Femur (tissue), 1 donor: ENCODE measurements at regions not wholly inside any gene's neighbourhood (a gene's known extent, or its start where the extent isn't known, plus 50 kb on each side); places are given as distances from the start of the nearest gene placed in this dataset.

Source experiments
- DNase-seq: peaks from one replicate; pipeline ENCODE4 v3.0.0-alpha.2; 2017

DNA sequence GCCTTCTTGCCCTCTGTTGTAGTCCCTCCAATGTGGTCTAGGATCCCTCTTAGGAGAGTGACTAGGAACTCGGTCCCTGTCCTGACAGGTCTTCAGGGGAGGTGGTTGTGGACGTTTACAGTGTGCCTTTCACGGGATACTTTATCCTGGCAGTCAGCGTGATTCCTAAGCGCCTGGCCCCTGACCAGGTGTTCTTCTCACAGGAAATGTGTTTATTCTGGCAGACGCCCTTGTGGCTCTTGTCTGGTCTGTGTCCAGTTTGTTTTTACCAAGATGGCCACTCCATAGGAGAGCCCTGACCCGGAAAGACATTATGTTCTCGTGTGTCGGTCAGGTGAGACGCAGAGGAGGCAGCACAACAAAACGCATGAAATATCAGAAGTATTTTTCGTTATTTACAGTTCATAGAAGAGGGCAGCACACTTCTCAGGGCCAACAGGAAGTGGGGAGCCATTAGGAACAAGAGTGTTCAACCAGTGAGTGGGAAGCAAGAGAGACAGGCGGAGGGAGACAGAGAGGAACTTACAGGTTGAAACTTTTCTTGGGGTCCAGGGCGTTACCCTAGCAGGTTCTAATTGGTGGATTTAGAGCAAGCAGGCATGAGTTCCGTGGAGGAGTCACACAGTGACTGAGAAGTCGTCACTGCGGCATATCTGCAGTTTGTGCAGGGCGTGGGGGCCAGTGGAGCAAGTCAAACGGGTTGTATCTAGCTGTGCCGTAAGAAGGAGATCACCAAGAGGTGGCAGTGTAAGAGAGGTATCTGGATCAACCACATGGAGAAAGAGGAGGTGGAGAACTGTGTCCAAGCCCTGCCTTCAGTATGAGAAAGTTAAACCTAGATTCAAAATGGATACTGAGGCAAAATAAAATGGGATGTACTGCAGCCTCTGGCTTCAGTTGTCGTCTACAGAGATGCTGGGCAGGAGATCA, 412.9 kb downstream of the ZSWIM6 start:
- DNase-seq, result no peak

DNA sequence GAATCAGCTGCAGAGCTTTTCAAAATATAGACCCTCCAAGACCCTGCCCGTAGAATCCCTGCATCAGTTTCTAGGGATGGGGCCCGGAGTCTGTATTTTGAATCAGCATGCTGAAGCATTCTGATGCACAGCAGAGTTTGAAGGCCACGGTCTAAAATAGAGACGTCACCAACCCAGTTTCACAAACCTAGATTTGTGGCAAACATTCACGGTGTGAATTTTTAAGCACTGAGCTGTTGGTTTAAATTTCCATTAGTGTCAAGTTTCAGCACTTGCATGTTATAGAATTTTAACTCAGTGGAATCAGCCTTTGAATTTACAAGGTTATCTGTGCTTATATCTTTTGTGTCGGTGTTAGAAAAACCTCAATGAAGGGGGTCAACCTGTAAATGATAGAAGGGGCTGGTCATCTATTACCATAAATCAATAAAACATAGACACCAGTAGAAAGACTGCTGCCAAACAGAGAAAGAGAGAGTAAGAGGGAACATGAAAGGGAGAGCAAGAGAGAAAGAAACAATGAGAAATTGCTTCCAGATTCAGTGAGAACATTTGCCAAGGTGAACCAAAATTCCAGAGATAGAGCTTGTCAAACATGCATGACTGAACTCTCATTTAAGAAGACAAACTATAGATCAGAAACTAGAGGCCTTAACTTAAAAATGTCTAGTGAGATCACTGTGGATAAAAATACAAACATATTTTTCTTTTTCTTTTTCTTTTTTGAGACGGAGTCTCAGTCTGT, 414.9 kb downstream of the ZSWIM6 start:
- no peak for DNase-seq

DNA sequence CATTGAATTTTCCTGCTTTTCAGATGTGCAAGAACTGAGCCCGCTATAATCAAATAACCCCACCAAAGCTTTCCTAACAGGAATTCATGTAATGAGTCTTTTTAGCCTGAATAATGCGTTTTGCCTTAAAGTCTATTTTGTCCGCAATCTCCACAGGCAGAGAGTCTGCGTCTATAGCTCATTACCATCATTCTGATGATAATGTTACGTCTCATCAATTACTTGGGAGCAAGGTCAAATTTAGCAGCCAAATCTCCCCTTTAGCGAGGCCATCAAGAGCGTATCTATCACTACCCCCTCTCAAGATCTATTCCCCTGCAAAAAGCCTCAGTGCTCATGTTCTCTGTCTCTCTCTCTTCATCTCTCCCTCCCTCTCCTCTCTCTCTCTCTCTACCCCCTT, 416.1 kb downstream of the ZSWIM6 start:
- DNase-seq, result no peak

DNA sequence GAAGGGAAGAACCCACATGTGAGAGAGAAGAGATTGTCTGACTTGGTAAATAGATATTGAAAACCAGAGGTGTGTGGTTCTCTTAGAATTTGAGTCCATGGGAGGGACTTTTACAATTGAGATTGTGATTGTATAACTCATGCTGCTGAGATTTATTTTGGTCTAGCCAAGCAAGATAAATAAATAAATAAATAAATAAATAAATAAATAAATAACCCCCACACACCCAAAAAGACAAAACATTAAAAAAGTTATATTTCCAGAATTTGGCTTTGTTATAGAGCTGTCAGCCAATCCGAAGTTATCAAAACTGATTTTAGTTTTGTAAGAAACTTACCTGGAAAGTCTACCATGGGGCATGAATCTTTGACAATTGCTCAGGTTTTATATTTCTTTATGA, 416.6 kb downstream of the ZSWIM6 start:
- DNase-seq, result no peak

DNA sequence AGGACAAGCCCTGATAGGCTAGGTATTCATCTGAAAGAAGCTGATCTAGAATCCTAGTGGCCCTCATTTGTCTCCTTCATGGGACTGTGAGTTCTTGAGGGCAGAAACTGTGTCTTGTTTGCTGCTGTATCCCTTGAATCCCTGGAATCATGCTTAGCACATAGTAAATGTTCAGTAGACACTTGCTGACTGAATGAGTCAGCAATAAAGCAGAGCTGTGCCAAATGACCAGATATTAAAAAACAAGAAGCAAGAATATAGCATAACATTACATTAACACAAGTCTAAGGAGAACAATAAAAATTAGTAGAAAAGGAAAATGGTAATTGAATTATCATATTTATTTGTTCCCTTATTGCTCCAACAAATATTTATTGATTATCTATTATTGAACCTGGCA, 420.5 kb downstream of the ZSWIM6 start:
- DNase-seq, result no peak

DNA sequence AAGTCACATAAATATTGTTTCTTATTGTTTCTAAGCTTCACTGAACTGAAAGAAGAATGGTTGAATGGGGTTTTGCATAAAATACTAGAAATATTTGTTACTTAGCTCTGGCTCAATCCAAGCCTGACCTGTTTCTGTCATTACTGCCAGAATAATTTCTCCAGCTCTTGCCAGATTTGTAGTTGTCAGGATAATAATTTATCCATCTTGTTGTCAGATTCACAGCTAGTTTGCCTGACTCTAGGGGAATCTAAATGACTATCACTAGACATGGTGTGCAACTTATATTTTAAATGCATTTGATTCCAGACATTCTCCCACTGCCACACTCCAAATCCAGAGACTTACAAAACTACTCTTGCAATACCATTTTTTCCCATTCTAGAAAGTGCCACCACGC, 422.7 kb downstream of the ZSWIM6 start:
- DNase-seq, result no peak

DNA sequence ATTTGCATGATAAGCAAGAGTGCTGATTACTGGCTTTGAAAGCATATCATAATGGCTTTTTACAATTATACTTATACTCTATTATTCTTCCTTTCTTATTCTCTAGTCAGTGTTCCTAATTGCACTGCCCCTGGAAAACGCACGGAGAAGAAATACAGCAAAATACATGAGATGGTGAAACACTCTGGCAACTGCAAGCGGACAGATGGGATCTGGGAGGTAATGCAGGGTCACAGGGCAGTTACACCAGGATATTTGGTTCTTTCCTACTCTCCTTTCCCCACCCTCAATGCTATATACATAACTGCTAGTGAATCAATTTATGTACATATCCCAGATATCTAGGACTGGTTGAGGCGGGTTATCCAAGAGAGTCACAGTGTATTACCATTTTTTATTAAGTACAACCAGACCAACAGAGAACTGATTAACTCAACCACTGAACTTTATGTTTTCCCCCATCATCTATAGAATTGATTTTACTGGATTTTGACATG, 423.7 kb downstream of the ZSWIM6 start:
- DNase-seq, result no peak

DNA sequence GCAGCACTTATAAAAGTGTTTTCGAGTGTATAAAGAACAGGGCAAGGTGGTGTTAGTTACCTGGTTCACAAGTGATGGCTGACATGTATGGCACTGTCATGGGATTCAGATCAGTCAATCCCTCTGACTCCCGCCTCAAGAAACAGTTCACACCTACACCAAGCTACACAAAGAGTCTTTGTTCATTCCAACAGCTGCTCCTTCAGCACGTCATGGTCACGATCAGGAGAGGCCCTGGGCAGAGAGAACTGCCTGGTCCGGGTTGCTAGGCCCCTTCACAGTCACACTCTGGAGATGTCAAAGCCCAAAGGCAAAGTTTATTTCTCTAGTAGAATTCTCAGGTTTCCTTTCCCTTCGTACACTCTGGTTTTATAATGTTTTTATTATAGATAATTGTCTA, 426.7 kb downstream of the ZSWIM6 start:
- no peak for DNase-seq

DNA sequence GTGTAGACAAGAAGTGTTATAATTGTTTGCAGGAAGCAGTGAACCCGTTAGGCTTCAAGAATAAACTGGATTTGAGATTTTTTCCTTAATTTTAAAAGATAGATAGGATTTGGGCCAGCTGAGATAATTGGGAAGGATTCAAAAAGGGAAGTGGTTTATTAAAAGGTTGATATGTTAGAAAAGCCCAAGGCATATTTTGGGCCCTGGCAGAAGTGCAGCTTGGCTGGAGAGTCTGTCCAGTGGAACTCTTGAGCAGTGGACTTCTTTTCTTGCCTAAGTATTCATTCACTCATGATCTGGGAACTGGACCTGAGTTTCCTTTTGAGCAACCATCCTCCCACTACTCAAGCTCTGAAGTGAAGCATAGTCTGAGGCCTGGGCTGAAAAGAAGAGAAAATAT, 433.4 kb downstream of the ZSWIM6 start:
- DNase-seq, result no peak

DNA sequence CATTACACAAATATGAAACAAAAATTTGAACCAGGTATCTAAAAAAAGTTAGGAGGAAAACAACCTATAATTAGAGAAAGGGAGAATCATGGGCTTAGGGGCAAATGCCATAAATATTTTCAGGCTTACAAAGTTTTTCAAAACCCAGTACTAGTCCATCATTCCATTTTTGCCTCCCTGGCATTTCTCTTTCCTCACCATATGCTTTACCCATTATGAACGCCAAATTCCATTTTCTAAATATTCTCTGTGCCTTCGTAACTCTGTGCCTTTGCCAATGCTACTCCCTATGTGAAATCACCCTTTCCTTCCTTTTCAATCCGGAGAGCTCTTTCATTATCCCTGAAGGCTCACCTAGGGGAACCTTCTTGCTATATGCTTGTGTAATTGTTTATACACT, 434.1 kb downstream of the ZSWIM6 start:
- DNase-seq, result no peak

DNA sequence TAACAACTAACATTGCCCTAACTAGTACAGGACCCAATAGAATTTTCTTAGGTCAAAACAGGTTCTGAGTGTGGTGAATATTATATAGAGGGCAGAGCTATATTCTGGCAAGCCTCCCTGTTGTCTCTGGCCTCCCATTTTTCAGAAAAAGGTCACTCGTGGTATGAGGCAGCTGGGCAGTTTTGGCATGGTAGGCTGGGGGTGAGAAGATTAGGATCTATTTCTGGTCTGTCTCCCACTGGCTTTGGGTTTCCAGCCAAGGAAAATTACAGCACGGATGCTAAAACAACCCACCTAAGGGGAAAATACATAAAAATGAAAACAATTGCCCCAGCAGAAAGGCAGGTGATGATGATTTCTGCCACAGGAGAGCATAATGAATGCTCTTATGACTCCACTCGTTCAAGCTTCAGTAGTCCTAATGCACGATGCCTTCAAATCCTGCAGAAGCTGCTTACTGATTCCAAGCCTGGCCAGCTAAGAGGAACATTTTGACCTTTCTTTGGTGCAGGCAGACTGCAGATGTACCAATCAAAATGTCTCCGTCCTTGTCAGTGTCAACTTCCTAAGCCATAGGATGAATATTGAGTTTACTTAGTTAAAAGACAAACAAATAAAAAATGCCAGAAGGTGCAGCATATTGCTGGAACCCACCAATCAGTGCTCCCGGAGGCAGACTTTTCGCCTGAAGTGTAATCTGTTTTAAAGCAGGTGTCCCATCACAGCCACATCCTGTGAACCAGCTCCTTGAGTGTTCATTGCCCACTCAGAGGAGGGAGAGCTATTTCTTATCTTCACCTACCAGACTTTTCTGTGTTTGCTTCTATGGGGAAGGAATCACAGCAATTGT, 435.4 kb downstream of the ZSWIM6 start:
- no peak for DNase-seq

DNA sequence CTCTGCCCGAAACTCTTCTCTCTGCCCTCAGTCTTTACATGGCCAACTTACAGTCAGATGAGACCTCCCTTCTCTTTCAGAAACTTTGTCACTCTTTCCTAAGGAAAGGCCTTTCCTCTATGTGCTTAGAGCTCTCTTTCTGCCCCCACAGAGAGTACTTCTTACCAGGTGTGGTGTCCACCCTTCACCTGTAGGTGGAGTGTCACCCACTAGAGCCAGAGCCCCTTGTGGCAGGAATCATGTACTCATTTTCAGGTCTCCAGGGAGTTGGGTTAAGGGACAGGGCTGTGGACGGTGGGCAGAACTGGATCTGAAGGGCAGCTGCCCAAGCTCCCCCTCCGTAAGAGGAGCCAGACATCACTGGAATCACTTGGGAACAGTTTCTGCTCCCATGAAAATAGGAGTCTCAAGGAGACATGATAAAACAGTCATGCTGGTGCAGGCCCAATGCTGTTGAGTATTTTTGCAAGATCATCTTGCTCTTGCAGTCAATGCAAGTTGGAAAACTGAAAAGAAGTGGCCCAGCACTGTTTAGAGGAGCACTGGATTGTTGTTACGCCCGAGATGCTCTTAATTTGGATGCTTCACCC, 436.7 kb downstream of the ZSWIM6 start:
- DNase-seq, result no peak

DNA sequence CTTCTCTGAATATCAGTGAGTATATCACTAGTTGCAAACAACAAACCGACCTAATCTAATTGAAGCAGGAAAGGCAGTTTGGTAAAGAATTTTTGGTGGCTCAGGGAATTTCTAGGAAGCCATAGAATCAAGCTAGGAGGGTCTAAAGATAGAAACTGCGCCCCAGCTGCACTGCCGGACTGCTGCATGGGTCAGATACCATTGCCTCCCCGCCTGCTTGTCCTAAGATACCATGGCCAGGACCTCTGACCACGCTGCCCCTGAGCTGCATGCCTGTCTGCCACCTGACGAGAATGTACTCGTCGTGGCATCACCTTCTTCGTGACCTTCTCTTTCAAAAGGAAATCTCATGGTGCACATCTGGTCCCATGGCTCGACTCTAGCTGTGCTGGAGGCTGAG, 439.0 kb downstream of the ZSWIM6 start:
- DNase-seq, result no peak

DNA sequence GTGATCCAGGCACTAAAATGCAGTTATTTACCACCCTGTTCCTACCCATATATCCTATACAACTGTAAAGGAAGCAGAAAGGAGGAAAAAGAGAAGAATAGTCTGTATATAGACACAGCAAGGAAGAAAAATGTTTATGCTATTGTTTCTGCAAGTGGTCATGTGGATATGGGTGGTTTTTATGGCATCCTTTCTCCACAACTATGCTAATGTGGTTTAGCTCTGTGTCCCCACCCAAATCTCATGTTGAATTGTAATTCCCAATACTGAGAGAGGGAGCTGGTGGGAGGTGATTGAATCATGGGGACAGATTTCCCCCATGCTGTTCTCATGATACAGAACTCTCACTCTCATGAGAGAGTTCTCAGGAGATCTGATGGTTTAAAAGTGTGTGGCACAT, 439.8 kb downstream of the ZSWIM6 start:
- DNase-seq, result no peak

DNA sequence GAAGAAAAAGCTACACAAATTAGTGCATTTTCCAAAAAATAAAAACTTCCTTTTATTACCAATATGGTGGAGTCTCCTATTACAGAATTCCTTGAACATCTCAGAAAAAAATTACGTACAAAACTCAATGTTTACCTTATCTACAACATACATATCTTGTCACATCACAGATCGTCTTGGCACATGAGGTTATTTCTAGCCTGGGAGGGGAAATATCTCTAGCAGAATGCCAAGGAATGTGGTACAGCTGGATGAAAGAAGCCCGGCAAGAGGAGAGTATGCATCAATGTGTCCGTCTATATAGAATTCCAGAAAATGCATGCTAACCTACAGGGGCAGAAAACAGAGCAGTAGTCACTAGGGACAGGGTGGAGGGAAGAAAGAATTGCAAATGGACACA, 443.8 kb downstream of the ZSWIM6 start:
- no peak for DNase-seq

DNA sequence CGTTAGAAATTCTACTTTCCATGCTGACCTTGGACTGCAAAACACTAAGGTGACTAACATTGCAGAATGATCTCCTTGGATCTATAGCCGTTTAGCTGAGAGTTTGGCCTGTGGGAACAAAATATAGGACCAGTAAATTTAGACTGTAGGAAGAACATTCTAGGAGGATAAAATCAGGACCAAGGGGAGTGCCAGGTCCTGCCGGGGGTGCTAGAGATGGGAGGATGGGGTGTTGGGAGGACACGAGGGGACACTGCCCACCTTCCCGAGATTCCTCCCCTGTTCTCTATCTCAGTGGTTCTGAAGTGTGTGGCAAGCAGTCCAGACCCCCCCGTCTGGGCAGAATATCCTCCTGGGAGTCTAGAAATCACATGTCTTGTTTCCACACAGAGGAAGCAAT, 445.2 kb downstream of the ZSWIM6 start:
- no peak for DNase-seq

DNA sequence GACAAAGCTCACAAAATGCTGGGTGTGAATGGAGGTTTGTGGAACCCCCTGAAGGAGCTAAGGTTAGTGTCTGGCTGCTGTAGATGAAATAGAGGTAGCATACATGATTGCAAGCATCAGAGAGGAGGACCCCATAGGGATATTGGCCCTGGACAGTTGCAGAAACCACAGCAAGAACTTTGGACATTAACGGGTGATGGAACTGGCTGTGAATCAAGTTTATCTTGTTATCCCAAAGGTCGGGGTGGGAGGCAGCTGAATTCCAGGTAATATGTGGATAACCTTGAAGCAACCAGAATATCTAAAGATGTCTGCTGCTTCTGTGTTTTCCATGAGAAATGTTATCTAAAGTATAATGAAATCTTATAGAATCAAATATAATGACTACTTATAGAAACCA, 447.7 kb downstream of the ZSWIM6 start:
- no peak for DNase-seq

DNA sequence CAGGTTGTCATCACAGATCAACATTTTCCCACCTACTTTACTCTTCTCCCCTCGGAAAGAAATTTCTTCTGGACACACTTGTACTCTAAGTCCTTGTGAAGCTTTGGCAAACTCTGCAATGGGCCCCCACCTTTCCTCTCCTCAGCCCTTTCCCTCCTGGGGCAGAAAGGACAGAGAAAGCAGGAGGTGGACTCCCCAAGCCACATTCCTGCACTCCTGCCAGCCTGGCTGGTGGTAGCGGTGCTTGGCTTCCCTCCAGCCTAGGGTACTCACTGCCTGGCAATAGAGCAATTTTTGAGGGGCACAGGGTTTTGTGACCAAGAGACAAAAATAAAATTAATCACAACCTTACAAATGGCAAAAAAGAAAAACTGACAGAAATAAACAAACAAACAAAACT, 451.4 kb downstream of the ZSWIM6 start:
- no peak for DNase-seq

DNA sequence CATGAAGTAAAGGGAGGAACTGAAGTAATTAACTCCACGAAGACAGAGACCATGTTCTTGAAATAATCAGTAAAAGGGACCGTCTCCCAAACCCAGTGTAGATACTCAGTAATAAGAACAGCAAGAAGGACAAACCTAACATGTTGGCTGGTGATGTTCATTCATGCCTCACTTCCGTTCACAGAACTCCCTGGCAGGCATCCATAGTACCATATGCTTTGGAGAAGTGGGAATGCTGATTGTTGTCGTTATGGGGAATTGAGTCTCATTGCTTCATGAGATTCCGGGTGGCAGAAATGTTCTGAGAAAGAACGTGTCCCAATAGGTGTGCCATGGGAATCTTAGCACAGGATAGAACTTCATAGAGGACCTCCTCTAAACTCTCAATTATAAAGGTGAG, 452.3 kb downstream of the ZSWIM6 start:
- DNase-seq, result no peak

DNA sequence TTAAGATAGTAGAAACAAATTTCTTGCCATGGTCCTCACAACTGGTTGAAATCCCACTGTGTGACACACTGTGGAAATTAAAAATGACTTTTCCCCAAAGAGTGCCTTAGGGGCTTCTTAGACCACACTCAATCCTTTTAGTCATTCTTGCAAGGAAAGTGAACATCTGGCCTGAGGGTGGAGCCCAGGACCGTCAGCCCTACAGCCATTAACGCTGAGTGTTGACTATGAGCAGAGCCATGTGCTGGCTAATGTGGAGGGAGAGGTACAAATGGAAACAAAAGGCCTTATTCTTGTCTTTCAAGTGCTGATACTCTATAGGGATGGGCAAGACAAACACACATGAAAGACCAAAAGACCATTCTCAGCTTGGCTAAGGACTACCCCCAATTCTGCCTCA, 456.5 kb downstream of the ZSWIM6 start:
- no peak for DNase-seq

DNA sequence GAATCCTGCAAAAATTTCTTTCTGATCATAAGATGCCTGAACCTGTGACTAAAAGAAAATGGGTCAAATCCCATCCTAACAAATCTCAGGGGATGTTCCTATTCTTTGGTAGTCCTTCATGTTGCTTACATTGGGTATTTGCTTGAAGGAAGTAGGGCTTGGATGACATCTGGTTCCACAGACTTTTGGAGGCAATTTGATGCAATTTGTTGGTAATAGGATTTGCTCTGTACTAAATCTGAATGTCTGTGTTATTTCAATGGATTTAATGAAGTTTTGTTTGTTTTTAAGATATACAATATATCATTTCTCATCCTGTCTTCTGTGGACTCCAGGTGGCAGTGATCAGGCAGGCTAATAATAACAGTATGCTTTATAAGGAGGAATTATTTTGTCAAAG, 457.9 kb downstream of the ZSWIM6 start:
- no peak for DNase-seq

DNA sequence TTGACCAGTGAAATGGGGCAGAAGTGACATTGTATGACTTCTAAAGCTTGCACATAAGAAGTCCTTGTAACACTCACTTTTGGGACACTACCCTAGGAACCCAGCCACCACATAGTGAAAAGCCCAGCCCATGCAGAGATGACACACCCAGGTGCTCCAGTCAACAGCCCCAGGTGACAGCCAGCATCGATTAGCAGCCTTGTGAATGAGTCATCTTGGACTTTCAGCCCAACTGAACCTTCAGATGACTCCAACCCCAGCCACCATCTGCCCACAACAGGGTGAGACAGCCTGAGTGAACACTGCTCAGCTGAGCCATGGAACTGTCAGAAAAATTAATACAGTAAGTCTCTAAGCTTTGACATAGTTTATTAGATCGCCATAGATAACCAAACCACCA, 458.6 kb downstream of the ZSWIM6 start:
- no peak for DNase-seq

DNA sequence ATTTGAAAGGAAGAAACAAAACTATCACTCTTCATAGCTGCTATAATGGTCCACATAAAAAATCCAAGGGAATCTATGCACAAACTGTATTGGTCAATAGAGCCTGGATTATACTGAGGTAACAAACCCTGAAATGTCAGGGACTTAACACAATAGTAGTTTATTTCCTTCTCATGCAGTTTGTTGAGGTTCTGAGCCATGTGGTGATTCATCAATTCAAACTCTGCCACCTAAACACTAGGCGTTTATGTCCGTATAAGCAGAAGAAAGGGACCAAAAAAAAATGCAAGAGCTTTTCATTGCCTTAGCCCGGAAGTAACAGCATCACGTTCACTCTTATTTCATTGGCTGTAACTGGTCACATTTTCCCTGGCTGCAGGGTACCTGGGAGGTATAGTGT, 464.7 kb downstream of the ZSWIM6 start:
- DNase-seq, result no peak
